ENCODE measurements at regions not wholly inside any gene's neighbourhood (a gene's known extent, or its start where the extent isn't known, plus 50 kb on each side); places are given as distances from the start of the nearest gene placed in this dataset.

- no peaks in the 10 kb centered on the region for H3K36me3 ChIP-seq (replicated peaks)
- no peak overlapping the region for H3K27ac ChIP-seq
- in situ Hi-C loops (cut with HindIII; ENCODE audit: low pct_ligation_motif_present, low sequenced_read_pairs): no loop called here
- DNase-seq: no peak
- TF ChIP-seq CTCF (IDR thresholded peaks at IDR 0.05; ENCODE audit: low read depth, low read length, missing control alignments): no peak
- H3K4me3 ChIP-seq (ENCODE audit: low read depth, low read length): no peak overlapping the region
- peaks cover 2% of the 10 kb centered on the region for H3K27me3 ChIP-seq (replicated peaks)
Measured at GRCh38 chr2:120631236-120631635, 104.4 kb upstream of the GLI2 start.

GRCh38 chr2:120631724-120632123 is 103.9 kb upstream of the GLI2 start:
- no peak overlapping the region for H3K4me3 ChIP-seq (ENCODE audit: low read depth, low read length)
- DNase-seq: no peak
- H3K27ac ChIP-seq: no peak overlapping the region
- in situ Hi-C loops (cut with HindIII; ENCODE audit: low pct_ligation_motif_present, low sequenced_read_pairs): no loop called here
- no peaks in the 10 kb centered on the region for H3K36me3 ChIP-seq (replicated peaks)
- TF ChIP-seq CTCF (IDR thresholded peaks at IDR 0.05; ENCODE audit: low read depth, low read length, missing control alignments): no peak
- peaks cover 2% of the 10 kb centered on the region for H3K27me3 ChIP-seq (replicated peaks)

- Histone ChIP-seq H3K27me3 (replicated peaks) (peaks cover 2% of the 10 kb centered on the region), H3K36me3 (replicated peaks) (no peaks in the 10 kb centered on the region), H3K27ac (no peak overlapping the region), H3K4me3 (ENCODE audit: low read depth, low read length) (no peak overlapping the region)
- no peak for DNase-seq
- in situ Hi-C loops (cut with HindIII; ENCODE audit: low pct_ligation_motif_present, low sequenced_read_pairs): no loop called here
- TF ChIP-seq CTCF (IDR thresholded peaks at IDR 0.05; ENCODE audit: low read depth, low read length, missing control alignments): no peak
Measured at GRCh38 chr2:120632796-120633646, 102.6 kb upstream of the GLI2 start.

GRCh38 chr2:120634533-120634932 is 101.1 kb upstream of the GLI2 start:
- Histone ChIP-seq H3K4me3 (ENCODE audit: low read depth, low read length) (no peak overlapping the region), H3K27me3 (replicated peaks) (peaks cover 2% of the 10 kb centered on the region), H3K36me3 (replicated peaks) (no peaks in the 10 kb centered on the region), H3K27ac (no peak overlapping the region)
- in situ Hi-C loops (cut with HindIII; ENCODE audit: low pct_ligation_motif_present, low sequenced_read_pairs): no loop called here
- no peak for DNase-seq
- no peak for TF ChIP-seq CTCF (IDR thresholded peaks at IDR 0.05; ENCODE audit: low read depth, low read length, missing control alignments)

- no peaks in the 10 kb centered on the region for H3K36me3 ChIP-seq (replicated peaks)
- H3K4me3 ChIP-seq (ENCODE audit: low read depth, low read length): no peak overlapping the region
- in situ Hi-C loops (cut with HindIII; ENCODE audit: low pct_ligation_motif_present, low sequenced_read_pairs): no loop called here
- TF ChIP-seq CTCF (IDR thresholded peaks at IDR 0.05; ENCODE audit: low read depth, low read length, missing control alignments): no peak
- DNase-seq: no peak
- H3K27ac ChIP-seq: no peak overlapping the region
- peaks cover 2% of the 10 kb centered on the region for H3K27me3 ChIP-seq (replicated peaks)
Measured at GRCh38 chr2:120635146-120635545, 100.5 kb upstream of the GLI2 start.

- H3K36me3 ChIP-seq (replicated peaks): no peaks in the 10 kb centered on the region
- H3K27me3 ChIP-seq (replicated peaks): peaks cover 2% of the 10 kb centered on the region
- in situ Hi-C loops (cut with HindIII; ENCODE audit: low pct_ligation_motif_present, low sequenced_read_pairs): no loop called here
- no peak overlapping the region for H3K4me3 ChIP-seq (ENCODE audit: low read depth, low read length)
- DNase-seq: no peak
- H3K27ac ChIP-seq: no peak overlapping the region
- TF ChIP-seq CTCF (IDR thresholded peaks at IDR 0.05; ENCODE audit: low read depth, low read length, missing control alignments): no peak
Measured at GRCh38 chr2:120637847-120638246, 97.8 kb upstream of the GLI2 start.
